HCT116 (cell line): ENCODE measurements at regions not wholly inside any gene's neighbourhood (a gene's known extent, or its start where the extent isn't known, plus 50 kb on each side); places are given as distances from the start of the nearest gene placed in this dataset.

Experiments used
- ATF3 ChIP-seq: IDR thresholded peaks from 2 replicates; pipeline ENCODE4 v1.6.1; 2012
- CTCF ChIP-seq, 3 experiments: fragments of 200-600 bp in 1 of 3; sonication (generic) in 1 of 3; IDR thresholded peaks in 2 of 3; conservative IDR thresholded peaks in 1 of 3; 2 replicates each; pipeline ENCODE4 v1.5.1; 2012 to 2017; ENCODE audit warnings: low read depth in 2 of 3, low read length in 2 of 3, antibody characterized with exemption in 1 of 3, borderline replicate concordance in 1 of 3, control low read depth in 1 of 3, mild to moderate bottlenecking in 1 of 3, mixed read lengths in 1 of 3, mixed run types in 1 of 3, moderate library complexity in 1 of 3; ENCODE audit not compliant: insufficient read depth in 1 of 3
- ELF1 ChIP-seq: IDR thresholded peaks from 2 replicates; pipeline ENCODE4 v1.6.1; 2012; ENCODE audit warnings: low read depth, borderline replicate concordance
- MAX ChIP-seq: IDR thresholded peaks from 2 replicates; pipeline ENCODE4 v1.6.1; 2012
- POLR2AphosphoS5 ChIP-seq: IDR thresholded peaks from 2 replicates; pipeline ENCODE4 v1.6.1; 2011; ENCODE audit warnings: mild to moderate bottlenecking, low read depth, low read length, moderate library complexity
- SP1 ChIP-seq: IDR thresholded peaks from 2 replicates; pipeline ENCODE4 v1.6.1; 2012; ENCODE audit warnings: low read depth
- ZFX ChIP-seq: fragments of 450-650 bp; IDR thresholded peaks from 2 replicates; pipeline ENCODE4 v1.6.1; 2017

- no peak for TF ChIP-seq CTCF (IDR thresholded peaks at IDR 0.05 in 2 of 3, conservative IDR thresholded peaks at IDR 0.05 in 1 of 3; ENCODE audit: borderline replicate concordance in 1 of 3, insufficient read depth in 1 of 3, low read depth in 2 of 3, low read length in 2 of 3)
- TF ChIP-seq ZFX: no peak
- no peak for TF ChIP-seq ELF1
- TF ChIP-seq ATF3: no peak
- no peak for TF ChIP-seq POLR2AphosphoS5
- TF ChIP-seq SP1: no peak
- no peak for TF ChIP-seq MAX
Observed at GRCh38 chr16:9345880-9346279, 254.4 kb downstream of the HAPSTR1 start.
